ENCODE measurements at regions not wholly inside any gene's neighbourhood (a gene's known extent, or its start where the extent isn't known, plus 50 kb on each side); places are given as distances from the start of the nearest gene placed in this dataset.

DNA sequence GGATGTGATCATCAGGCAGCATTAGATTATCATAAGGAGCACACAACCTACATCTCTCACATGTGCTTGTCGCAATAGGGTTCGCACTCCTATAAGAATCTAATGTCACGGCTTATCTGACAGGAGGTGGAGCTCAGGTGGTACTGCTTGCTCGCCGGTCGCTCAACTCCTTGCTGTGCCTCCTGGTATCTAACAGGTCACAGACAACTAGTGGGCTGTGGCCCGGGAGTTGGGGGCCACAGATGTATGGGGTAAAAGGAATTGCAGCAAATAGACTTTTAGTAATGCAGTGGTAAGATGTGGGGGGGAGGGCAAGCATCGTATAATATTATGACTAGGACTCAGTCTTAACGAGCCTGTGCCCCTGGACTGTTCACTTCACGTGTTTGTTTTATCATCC lies 624.8 kb downstream of the CENPC start:
- Histone ChIP-seq H3K9me3 (ENCODE audit: control insufficient read depth, low read depth, low read length) (no peaks in the 10 kb centered on the region), H3K4me3 (ENCODE audit: low read length) (no peak overlapping the region), H3K4me1 (ENCODE audit: control insufficient read depth, low read depth, low read length) (no peaks in the 10 kb centered on the region), H3K9ac (ENCODE audit: low read length) (no peak overlapping the region), H3K27ac (ENCODE audit: low read length) (no peak overlapping the region), H3K36me3 (ENCODE audit: control insufficient read depth, low read depth, low read length) (no peaks in the 10 kb centered on the region), H3K27me3 (ENCODE audit: control insufficient read depth, insufficient read depth, low read length) (no peaks in the 10 kb centered on the region)

- Histone ChIP-seq H3K4me3 (ENCODE audit: low read length) (no peak overlapping the region), H3K9ac (ENCODE audit: low read length) (no peak overlapping the region), H3K36me3 (ENCODE audit: control insufficient read depth, low read depth, low read length) (no peaks in the 10 kb centered on the region), H3K4me1 (ENCODE audit: control insufficient read depth, low read depth, low read length) (no peaks in the 10 kb centered on the region), H3K27me3 (ENCODE audit: control insufficient read depth, insufficient read depth, low read length) (no peaks in the 10 kb centered on the region), H3K9me3 (ENCODE audit: control insufficient read depth, low read depth, low read length) (no peaks in the 10 kb centered on the region), H3K27ac (ENCODE audit: low read length) (no peak overlapping the region)
These were observed 633.4 kb downstream of the CENPC start for GRCh38 chr4:66911880-66912279.

DNA sequence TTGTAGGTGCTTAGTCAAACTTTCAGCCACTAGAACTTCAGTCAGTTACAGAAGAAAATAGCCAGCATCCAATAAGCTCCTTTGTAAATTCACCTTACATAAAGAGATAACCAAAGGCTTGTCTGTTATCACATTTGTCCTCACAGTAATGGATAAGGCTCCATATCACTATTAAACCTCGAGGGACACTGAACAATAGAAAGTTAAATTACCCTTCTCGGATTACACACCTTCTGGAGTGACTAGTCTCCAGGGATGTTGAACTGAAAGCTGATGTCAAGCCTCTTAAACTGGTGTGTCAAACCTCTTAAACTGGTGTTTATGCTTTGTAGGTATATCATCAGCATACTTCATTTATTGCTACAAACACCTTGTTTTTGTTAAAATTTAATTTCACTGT lies 639.0 kb downstream of the CENPC start:
- Histone ChIP-seq H3K27me3 (ENCODE audit: control insufficient read depth, insufficient read depth, low read length) (no peaks in the 10 kb centered on the region), H3K36me3 (ENCODE audit: control insufficient read depth, low read depth, low read length) (no peaks in the 10 kb centered on the region), H3K4me3 (ENCODE audit: low read length) (no peak overlapping the region), H3K4me1 (ENCODE audit: control insufficient read depth, low read depth, low read length) (no peaks in the 10 kb centered on the region), H3K9me3 (ENCODE audit: control insufficient read depth, low read depth, low read length) (no peaks in the 10 kb centered on the region), H3K27ac (ENCODE audit: low read length) (no peak overlapping the region), H3K9ac (ENCODE audit: low read length) (no peak overlapping the region)

DNA sequence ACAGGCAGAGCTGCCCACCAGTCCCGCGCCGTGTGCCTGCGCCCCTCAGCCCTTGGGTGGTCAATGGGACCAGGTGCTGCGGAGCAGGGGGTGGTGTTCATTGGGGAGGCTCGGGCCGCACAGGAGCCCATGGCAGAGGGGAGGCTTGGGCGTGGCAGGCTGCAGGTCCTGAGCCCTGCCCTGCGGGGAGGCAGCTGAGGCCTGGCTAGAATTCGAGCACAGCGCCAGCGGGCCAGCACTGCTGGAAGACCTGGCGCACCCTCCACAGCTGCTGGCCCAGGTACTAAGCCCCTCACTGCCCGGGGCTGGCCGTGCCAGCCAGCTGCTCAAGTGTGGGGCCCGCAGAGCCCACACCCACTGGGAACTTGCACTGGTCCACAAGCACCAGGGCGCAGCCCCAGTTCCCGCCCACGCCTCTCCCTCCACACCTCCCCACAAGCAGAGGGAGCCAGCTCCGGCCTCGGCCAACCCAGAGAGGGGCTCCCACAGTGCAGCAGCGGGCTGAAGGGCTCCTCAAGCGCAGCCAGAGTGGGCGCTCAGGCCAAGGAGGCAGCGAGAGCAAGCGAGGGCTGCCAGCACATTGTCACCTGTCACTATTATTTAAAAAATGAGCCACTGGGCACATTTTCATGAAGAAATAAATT lies 645.8 kb downstream of the CENPC start:
- Histone ChIP-seq H3K27ac (ENCODE audit: low read length) (no peak overlapping the region), H3K4me3 (ENCODE audit: low read length) (no peak overlapping the region), H3K36me3 (ENCODE audit: control insufficient read depth, low read depth, low read length) (no peaks in the 10 kb centered on the region), H3K9ac (ENCODE audit: low read length) (no peak overlapping the region), H3K27me3 (ENCODE audit: control insufficient read depth, insufficient read depth, low read length) (no peaks in the 10 kb centered on the region), H3K4me1 (ENCODE audit: control insufficient read depth, low read depth, low read length) (no peaks in the 10 kb centered on the region), H3K9me3 (ENCODE audit: control insufficient read depth, low read depth, low read length) (peaks cover 6% of the 10 kb centered on the region)

DNA sequence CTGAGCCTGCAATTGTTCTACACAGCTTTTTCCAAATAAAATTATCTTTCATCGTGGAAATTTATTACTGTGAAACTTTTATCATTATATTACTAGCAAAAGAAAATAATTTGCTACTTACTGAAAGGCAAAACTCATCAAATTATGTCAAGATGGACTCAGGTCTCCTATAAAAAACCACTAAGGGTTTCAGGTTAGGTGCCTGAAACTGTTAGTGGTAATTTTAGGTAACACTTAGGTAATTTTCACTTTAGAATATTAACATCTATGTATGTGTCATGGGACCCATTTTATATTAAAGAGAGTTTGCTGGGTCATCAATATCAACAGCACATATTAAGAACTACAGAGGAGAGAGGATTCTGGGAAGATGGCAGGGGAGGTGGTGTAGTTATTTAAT lies 651.5 kb downstream of the CENPC start:
- no peak overlapping the region for H3K27ac ChIP-seq (ENCODE audit: low read length)

GRCh38 chr4:66887061-66887460 lies 658.2 kb downstream of the CENPC start:
- Histone ChIP-seq H3K9ac (ENCODE audit: low read length) (no peak overlapping the region), H3K27ac (ENCODE audit: low read length) (no peak overlapping the region), H3K9me3 (ENCODE audit: control insufficient read depth, low read depth, low read length) (no peaks in the 10 kb centered on the region), H3K36me3 (ENCODE audit: control insufficient read depth, low read depth, low read length) (no peaks in the 10 kb centered on the region), H3K27me3 (ENCODE audit: control insufficient read depth, insufficient read depth, low read length) (no peaks in the 10 kb centered on the region), H3K4me1 (ENCODE audit: control insufficient read depth, low read depth, low read length) (peaks cover 5% of the 10 kb centered on the region), H3K4me3 (ENCODE audit: low read length) (no peak overlapping the region)

More for the DNA sequence above, 651.5 kb downstream of the CENPC start:
- no peaks in the 10 kb centered on the region for H3K4me1 ChIP-seq (ENCODE audit: control insufficient read depth, low read depth, low read length)
- H3K9ac ChIP-seq (ENCODE audit: low read length) = no peak overlapping the region
- H3K36me3 ChIP-seq (ENCODE audit: control insufficient read depth, low read depth, low read length) = no peaks in the 10 kb centered on the region
- H3K27me3 ChIP-seq (ENCODE audit: control insufficient read depth, insufficient read depth, low read length) = no peaks in the 10 kb centered on the region
- no peak overlapping the region for H3K4me3 ChIP-seq (ENCODE audit: low read length)
- H3K9me3 ChIP-seq (ENCODE audit: control insufficient read depth, low read depth, low read length) = no peaks in the 10 kb centered on the region

- H3K27ac ChIP-seq (ENCODE audit: low read length) = no peak overlapping the region
- H3K27me3 ChIP-seq (ENCODE audit: control insufficient read depth, insufficient read depth, low read length) = no peaks in the 10 kb centered on the region
- peaks cover 5% of the 10 kb centered on the region for H3K4me1 ChIP-seq (ENCODE audit: control insufficient read depth, low read depth, low read length)
- H3K36me3 ChIP-seq (ENCODE audit: control insufficient read depth, low read depth, low read length) = no peaks in the 10 kb centered on the region
- H3K9ac ChIP-seq (ENCODE audit: low read length) = no peak overlapping the region
- no peak overlapping the region for H3K4me3 ChIP-seq (ENCODE audit: low read length)
- no peaks in the 10 kb centered on the region for H3K9me3 ChIP-seq (ENCODE audit: control insufficient read depth, low read depth, low read length)
These were observed 659.7 kb downstream of the CENPC start for GRCh38 chr4:66885501-66886165.

- Histone ChIP-seq H3K4me3 (ENCODE audit: low read length) (no peak overlapping the region), H3K9ac (ENCODE audit: low read length) (no peak overlapping the region), H3K9me3 (ENCODE audit: control insufficient read depth, low read depth, low read length) (no peaks in the 10 kb centered on the region), H3K27me3 (ENCODE audit: control insufficient read depth, insufficient read depth, low read length) (no peaks in the 10 kb centered on the region), H3K4me1 (ENCODE audit: control insufficient read depth, low read depth, low read length) (no peaks in the 10 kb centered on the region), H3K36me3 (ENCODE audit: control insufficient read depth, low read depth, low read length) (no peaks in the 10 kb centered on the region), H3K27ac (ENCODE audit: low read length) (no peak overlapping the region)
These were observed 668.4 kb downstream of the CENPC start for GRCh38 chr4:66876946-66877345.

GRCh38 chr4:66872661-66873060 lies 672.6 kb downstream of the CENPC start:
- Histone ChIP-seq H3K27ac (ENCODE audit: low read length) (no peak overlapping the region), H3K4me3 (ENCODE audit: low read length) (no peak overlapping the region), H3K36me3 (ENCODE audit: control insufficient read depth, low read depth, low read length) (no peaks in the 10 kb centered on the region), H3K27me3 (ENCODE audit: control insufficient read depth, insufficient read depth, low read length) (no peaks in the 10 kb centered on the region), H3K9ac (ENCODE audit: low read length) (no peak overlapping the region), H3K9me3 (ENCODE audit: control insufficient read depth, low read depth, low read length) (no peaks in the 10 kb centered on the region), H3K4me1 (ENCODE audit: control insufficient read depth, low read depth, low read length) (no peaks in the 10 kb centered on the region)

GRCh38 chr4:66863481-66863880 lies 681.8 kb downstream of the CENPC start:
- no peak overlapping the region for H3K9ac ChIP-seq (ENCODE audit: low read length)

GRCh38 chr4:66855956-66856355 lies 689.3 kb downstream of the CENPC start:
- Histone ChIP-seq H3K36me3 (ENCODE audit: control insufficient read depth, low read depth, low read length) (no peaks in the 10 kb centered on the region), H3K27ac (ENCODE audit: low read length) (no peak overlapping the region), H3K27me3 (ENCODE audit: control insufficient read depth, insufficient read depth, low read length) (no peaks in the 10 kb centered on the region), H3K9me3 (ENCODE audit: control insufficient read depth, low read depth, low read length) (no peaks in the 10 kb centered on the region), H3K4me3 (ENCODE audit: low read length) (no peak overlapping the region), H3K9ac (ENCODE audit: low read length) (no peak overlapping the region), H3K4me1 (ENCODE audit: control insufficient read depth, low read depth, low read length) (no peaks in the 10 kb centered on the region)

More at GRCh38 chr4:66863481-66863880, 681.8 kb downstream of the CENPC start:
- Histone ChIP-seq H3K36me3 (ENCODE audit: control insufficient read depth, low read depth, low read length) (no peaks in the 10 kb centered on the region), H3K4me1 (ENCODE audit: control insufficient read depth, low read depth, low read length) (no peaks in the 10 kb centered on the region), H3K27ac (ENCODE audit: low read length) (no peak overlapping the region), H3K27me3 (ENCODE audit: control insufficient read depth, insufficient read depth, low read length) (no peaks in the 10 kb centered on the region), H3K4me3 (ENCODE audit: low read length) (no peak overlapping the region), H3K9me3 (ENCODE audit: control insufficient read depth, low read depth, low read length) (no peaks in the 10 kb centered on the region)

DNA sequence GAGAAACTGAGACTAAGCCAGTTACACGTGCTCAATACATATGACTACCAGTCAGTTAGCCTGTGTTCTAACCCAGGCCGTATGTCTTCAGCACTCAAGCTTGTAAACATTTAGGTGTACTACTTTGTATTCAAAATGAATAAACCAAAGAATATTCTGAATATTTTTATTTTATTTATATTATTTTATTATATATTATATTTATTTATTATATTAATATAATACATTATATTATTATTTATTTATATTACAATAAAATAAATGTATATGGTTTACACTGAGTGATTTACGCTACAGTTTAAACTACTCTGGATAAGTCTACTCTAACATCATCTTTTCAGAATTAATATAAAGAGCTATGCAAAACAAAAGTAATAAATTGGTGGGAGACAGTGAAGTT lies 691.5 kb downstream of the CENPC start:
- Histone ChIP-seq H3K36me3 (ENCODE audit: control insufficient read depth, low read depth, low read length) (no peaks in the 10 kb centered on the region), H3K27me3 (ENCODE audit: control insufficient read depth, insufficient read depth, low read length) (no peaks in the 10 kb centered on the region), H3K4me1 (ENCODE audit: control insufficient read depth, low read depth, low read length) (no peaks in the 10 kb centered on the region), H3K27ac (ENCODE audit: low read length) (no peak overlapping the region), H3K9me3 (ENCODE audit: control insufficient read depth, low read depth, low read length) (no peaks in the 10 kb centered on the region), H3K4me3 (ENCODE audit: low read length) (no peak overlapping the region), H3K9ac (ENCODE audit: low read length) (no peak overlapping the region)

All from iPS-18a (cell line).